B cell (primary cell): ENCODE measurements at regions not wholly inside any gene's neighbourhood (a gene's known extent, or its start where the extent isn't known, plus 50 kb on each side); places are given as distances from the start of the nearest gene placed in this dataset.

Source experiments
- CTCF ChIP-seq: fragments of 200-600 bp; IDR thresholded peaks from one replicate; pipeline ENCODE4 v1.8.0; 2022; ENCODE audit warnings: antibody characterized with exemption, mild to moderate bottlenecking
- EZH2 ChIP-seq: IDR thresholded peaks from 2 replicates; pipeline ENCODE4 v1.6.1; 2012; ENCODE audit warnings: borderline replicate concordance, low read depth, mild to moderate bottlenecking, moderate library complexity, low read length; ENCODE audit not compliant: insufficient read depth, poor library complexity, severe bottlenecking

- TF ChIP-seq CTCF (no peak), EZH2 (no peak)
These were observed 318.1 kb upstream of the MCTP2 start for GRCh38 chr15:93913310-93913709.
